HL-60 (cell line): ENCODE measurements at regions not wholly inside any gene's neighbourhood (a gene's known extent, or its start where the extent isn't known, plus 50 kb on each side); places are given as distances from the start of the nearest gene placed in this dataset.

ENCODE experiments used
- DNase-seq, 2 experiments: peaks; one replicate each; pipeline ENCODE4 v3.0.0-alpha.2; 2010 to 2020; ENCODE audit warnings: low read depth in 1 of 2, low spot score in 1 of 2
- H3K27ac ChIP-seq: fragments of 250-450 bp; sonication (Bioruptor Pico); replicated peaks from 2 replicates; pipeline ENCODE4 v1.5.1; 2020; ENCODE audit warnings: mild to moderate bottlenecking, moderate library complexity
- H3K27me3 ChIP-seq: fragments of 250-450 bp; sonication (Bioruptor Pico); 2 replicates; pipeline ENCODE4 v1.5.1; 2021; ENCODE audit warnings: mild to moderate bottlenecking, moderate library complexity; ENCODE audit not compliant: insufficient read depth, poor library complexity, severe bottlenecking
- H3K4me3 ChIP-seq: replicated peaks from 2 replicates; pipeline ENCODE4 v1.5.1; 2011; ENCODE audit warnings: mild to moderate bottlenecking, control low read depth, low read length; ENCODE audit not compliant: insufficient read depth
- GABPA ChIP-seq: IDR thresholded peaks from 2 replicates; pipeline ENCODE4 v1.6.1; 2012; ENCODE audit warnings: low read depth
- POLR2AphosphoS5 ChIP-seq: IDR thresholded peaks from 2 replicates; pipeline ENCODE4 v1.6.1; 2012; ENCODE audit warnings: low read depth
- REST ChIP-seq: IDR thresholded peaks from 2 replicates; pipeline ENCODE4 v1.6.1; 2012; ENCODE audit warnings: low read depth; ENCODE audit not compliant: insufficient replicate concordance
- SPI1 ChIP-seq: IDR thresholded peaks from 2 replicates; pipeline ENCODE4 v1.6.1; 2012; ENCODE audit warnings: low read depth, mild to moderate bottlenecking, borderline replicate concordance
- TF ChIP-seq, protein P1 (sequence below): IDR thresholded peaks from one replicate; pipeline ENCODE4 v1.5.1; 2011; ENCODE audit warnings: low read length, control low read depth, inconsistent platforms; ENCODE audit not compliant: insufficient read depth

- H3K27ac ChIP-seq, result no peak overlapping the region
- TF ChIP-seq POLR2AphosphoS5 (no peak), REST (no peak), GABPA (no peak), SPI1 (no peak)
- TF ChIP-seq, protein P1, sequence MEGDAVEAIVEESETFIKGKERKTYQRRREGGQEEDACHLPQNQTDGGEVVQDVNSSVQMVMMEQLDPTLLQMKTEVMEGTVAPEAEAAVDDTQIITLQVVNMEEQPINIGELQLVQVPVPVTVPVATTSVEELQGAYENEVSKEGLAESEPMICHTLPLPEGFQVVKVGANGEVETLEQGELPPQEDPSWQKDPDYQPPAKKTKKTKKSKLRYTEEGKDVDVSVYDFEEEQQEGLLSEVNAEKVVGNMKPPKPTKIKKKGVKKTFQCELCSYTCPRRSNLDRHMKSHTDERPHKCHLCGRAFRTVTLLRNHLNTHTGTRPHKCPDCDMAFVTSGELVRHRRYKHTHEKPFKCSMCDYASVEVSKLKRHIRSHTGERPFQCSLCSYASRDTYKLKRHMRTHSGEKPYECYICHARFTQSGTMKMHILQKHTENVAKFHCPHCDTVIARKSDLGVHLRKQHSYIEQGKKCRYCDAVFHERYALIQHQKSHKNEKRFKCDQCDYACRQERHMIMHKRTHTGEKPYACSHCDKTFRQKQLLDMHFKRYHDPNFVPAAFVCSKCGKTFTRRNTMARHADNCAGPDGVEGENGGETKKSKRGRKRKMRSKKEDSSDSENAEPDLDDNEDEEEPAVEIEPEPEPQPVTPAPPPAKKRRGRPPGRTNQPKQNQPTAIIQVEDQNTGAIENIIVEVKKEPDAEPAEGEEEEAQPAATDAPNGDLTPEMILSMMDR, result no peak
- no peak overlapping the region for H3K4me3 ChIP-seq
- DNase-seq, result no peak
- H3K27me3 ChIP-seq, result no peaks in the 10 kb centered on the region
Observed at GRCh38 chrX:13200398-13200797, 119.5 kb downstream of the ATXN3L start.

GRCh38 chrX:13198762-13199064 lies 121.1 kb downstream of the ATXN3L start:
- no peak overlapping the region for H3K4me3 ChIP-seq
- no peak for DNase-seq
- TF ChIP-seq GABPA (no peak), POLR2AphosphoS5 (no peak), REST (no peak), SPI1 (no peak)
- TF ChIP-seq, protein P1, result no peak
- no peak overlapping the region for H3K27ac ChIP-seq
- no peaks in the 10 kb centered on the region for H3K27me3 ChIP-seq

- H3K4me3 ChIP-seq, result no peak overlapping the region
- no peak for DNase-seq
- TF ChIP-seq REST (no peak), POLR2AphosphoS5 (no peak), SPI1 (no peak), GABPA (no peak)
- TF ChIP-seq, protein P1, result no peak
- no peak overlapping the region for H3K27ac ChIP-seq
- H3K27me3 ChIP-seq, result no peaks in the 10 kb centered on the region
Observed at GRCh38 chrX:13198056-13198761, 121.6 kb downstream of the ATXN3L start.
